WTC11 (cell line): ENCODE measurements at regions not wholly inside any gene's neighbourhood (a gene's known extent, or its start where the extent isn't known, plus 50 kb on each side); places are given as distances from the start of the nearest gene placed in this dataset.

Experiments used
- ATAC-seq: fragments of 200-7000 bp; cut with Tn5 transposase; 2 replicates; pipeline ENCODE4 v1.10.0; 2021; ENCODE audit warnings: mild to moderate bottlenecking, moderate library complexity
- CTCF ChIA-PET: fragments of 300-600 bp; sonication (Branson Sonifier 250); formaldehyde crosslinking; loops from one replicate; lab custom pipeline; 2021; ENCODE audit warnings: antibody characterized with exemption; lab: Charles Lee
- POLR2A ChIA-PET: fragments of 350-600 bp; sonication (Branson Sonifier 250); formaldehyde crosslinking; loops from one replicate; lab custom pipeline; 2021; ENCODE audit warnings: antibody characterized with exemption; lab: Charles Lee
- DNase-seq: peaks from one replicate; pipeline ENCODE4 v3.0.0; 2021; ENCODE audit warnings: low spot score
- H3K27ac Mint-ChIP-seq: 2 replicates; pipeline ENCODE4 v1.8.0; 2021; ENCODE audit warnings: mixed read lengths
- H3K27me3 Mint-ChIP-seq: 2 replicates; pipeline ENCODE4 v1.8.0; 2021; ENCODE audit warnings: low read depth, mild to moderate bottlenecking, moderate library complexity, mixed read lengths
- H3K36me3 Mint-ChIP-seq: 2 replicates; pipeline ENCODE4 v1.8.0; 2021; ENCODE audit warnings: mixed read lengths
- H3K4me1 Mint-ChIP-seq: 2 replicates; pipeline ENCODE4 v1.8.0; 2022; ENCODE audit warnings: mixed read lengths
- H3K4me3 Mint-ChIP-seq: 2 replicates; pipeline ENCODE4 v1.8.0; 2021; ENCODE audit warnings: mild to moderate bottlenecking, moderate library complexity, mixed read lengths
- H3K9me3 Mint-ChIP-seq: 2 replicates; pipeline ENCODE4 v1.8.0; 2021; ENCODE audit warnings: mixed read lengths
- ATF1 ChIP-seq: sonication (generic); formaldehyde crosslinking; IDR thresholded peaks from 2 replicates; pipeline ENCODE4 v1.8.1; 2023; ENCODE audit warnings: mild to moderate bottlenecking, moderate library complexity, missing genetic modification reagents
- CREM ChIP-seq: sonication (generic); formaldehyde crosslinking; IDR thresholded peaks from 2 replicates; pipeline ENCODE4 v1.8.1; 2022; ENCODE audit warnings: mild to moderate bottlenecking, missing genetic modification reagents, moderate library complexity
- FOXK1 ChIP-seq: sonication (generic); formaldehyde crosslinking; IDR thresholded peaks from 2 replicates; pipeline ENCODE4 v1.8.0; 2022; ENCODE audit warnings: mild to moderate bottlenecking, moderate library complexity, missing genetic modification reagents
- FOXP1 ChIP-seq: sonication (generic); formaldehyde crosslinking; IDR thresholded peaks from 2 replicates; pipeline ENCODE4 v1.8.0; 2022; ENCODE audit warnings: missing genetic modification reagents, mild to moderate bottlenecking, moderate library complexity, borderline replicate concordance
- GTF2I ChIP-seq: fragments of 250-450 bp; sonication (Bioruptor Pico); conservative IDR thresholded peaks from 2 replicates; pipeline ENCODE4 v1.4.0; 2021; ENCODE audit warnings: mild to moderate bottlenecking
- IRF2 ChIP-seq: sonication (generic); formaldehyde crosslinking; IDR thresholded peaks from 2 replicates; pipeline ENCODE4 v1.8.0; 2022; ENCODE audit warnings: low read depth, missing genetic modification reagents, borderline replicate concordance
- MXD4 ChIP-seq: fragments of 250-450 bp; sonication (Bioruptor Pico); IDR thresholded peaks from 2 replicates; pipeline ENCODE4 v1.8.0; 2021; ENCODE audit warnings: mild to moderate bottlenecking, moderate library complexity, borderline replicate concordance
- NFE2L1 ChIP-seq: sonication (generic); formaldehyde crosslinking; IDR thresholded peaks from 2 replicates; pipeline ENCODE4 v1.8.1; 2023; ENCODE audit warnings: missing genetic modification reagents
- NR3C1 ChIP-seq: sonication (generic); formaldehyde crosslinking; conservative IDR thresholded peaks from 2 replicates; pipeline ENCODE4 v1.8.1; 2023; ENCODE audit warnings: low read depth, mild to moderate bottlenecking, missing genetic modification reagents
- SMAD3 ChIP-seq: sonication (generic); formaldehyde crosslinking; IDR thresholded peaks from 2 replicates; pipeline ENCODE4 v1.8.0; 2022; ENCODE audit warnings: missing genetic modification reagents, mild to moderate bottlenecking, borderline replicate concordance
- SMAD4 ChIP-seq: sonication (generic); formaldehyde crosslinking; IDR thresholded peaks from 2 replicates; pipeline ENCODE4 v1.8.0; 2022; ENCODE audit warnings: mild to moderate bottlenecking, missing genetic modification reagents
- SOX15 ChIP-seq: fragments of 250-450 bp; sonication (Bioruptor Pico); IDR thresholded peaks from 2 replicates; pipeline ENCODE4 v1.9.0; 2021; ENCODE audit warnings: mild to moderate bottlenecking
- ZNF232 ChIP-seq: sonication (generic); formaldehyde crosslinking; IDR thresholded peaks from 2 replicates; pipeline ENCODE4 v1.8.0; 2022; ENCODE audit warnings: mild to moderate bottlenecking, missing genetic modification reagents
- ZNF416 ChIP-seq: fragments of 250-450 bp; sonication (Bioruptor Pico); IDR thresholded peaks from 2 replicates; pipeline ENCODE4 v1.9.0; 2021; ENCODE audit warnings: mild to moderate bottlenecking, inconsistent platforms
- TF ChIP-seq, protein P1 (sequence below): fragments of 250-450 bp; sonication (Bioruptor Pico); IDR thresholded peaks from 2 replicates; pipeline ENCODE4 v1.9.0; 2021; ENCODE audit warnings: mild to moderate bottlenecking
- TF ChIP-seq, protein P2 (sequence below): fragments of 200-600 bp; IDR thresholded peaks from 2 replicates; pipeline ENCODE4 v1.8.0; 2022; ENCODE audit warnings: antibody characterized with exemption
- TF ChIP-seq, protein P3 (sequence below): fragments of 250-450 bp; sonication (Bioruptor Pico); IDR thresholded peaks from 2 replicates; pipeline ENCODE4 v1.9.0; 2021; ENCODE audit warnings: mild to moderate bottlenecking
- TF ChIP-seq, protein P4 (sequence below): fragments of 250-450 bp; sonication (Bioruptor Pico); IDR thresholded peaks from 2 replicates; pipeline ENCODE4 v1.9.0; 2021; ENCODE audit warnings: moderate library complexity, mild to moderate bottlenecking, inconsistent platforms, borderline replicate concordance
- TF ChIP-seq, protein P5 (sequence below): sonication (generic); formaldehyde crosslinking; IDR thresholded peaks from 2 replicates; pipeline ENCODE4 v1.8.0; 2023; ENCODE audit warnings: missing genetic modification reagents
- TF ChIP-seq, protein P6 (sequence below): sonication (generic); formaldehyde crosslinking; IDR thresholded peaks from 2 replicates; pipeline ENCODE4 v1.8.0; 2022; ENCODE audit warnings: missing genetic modification reagents

DNA sequence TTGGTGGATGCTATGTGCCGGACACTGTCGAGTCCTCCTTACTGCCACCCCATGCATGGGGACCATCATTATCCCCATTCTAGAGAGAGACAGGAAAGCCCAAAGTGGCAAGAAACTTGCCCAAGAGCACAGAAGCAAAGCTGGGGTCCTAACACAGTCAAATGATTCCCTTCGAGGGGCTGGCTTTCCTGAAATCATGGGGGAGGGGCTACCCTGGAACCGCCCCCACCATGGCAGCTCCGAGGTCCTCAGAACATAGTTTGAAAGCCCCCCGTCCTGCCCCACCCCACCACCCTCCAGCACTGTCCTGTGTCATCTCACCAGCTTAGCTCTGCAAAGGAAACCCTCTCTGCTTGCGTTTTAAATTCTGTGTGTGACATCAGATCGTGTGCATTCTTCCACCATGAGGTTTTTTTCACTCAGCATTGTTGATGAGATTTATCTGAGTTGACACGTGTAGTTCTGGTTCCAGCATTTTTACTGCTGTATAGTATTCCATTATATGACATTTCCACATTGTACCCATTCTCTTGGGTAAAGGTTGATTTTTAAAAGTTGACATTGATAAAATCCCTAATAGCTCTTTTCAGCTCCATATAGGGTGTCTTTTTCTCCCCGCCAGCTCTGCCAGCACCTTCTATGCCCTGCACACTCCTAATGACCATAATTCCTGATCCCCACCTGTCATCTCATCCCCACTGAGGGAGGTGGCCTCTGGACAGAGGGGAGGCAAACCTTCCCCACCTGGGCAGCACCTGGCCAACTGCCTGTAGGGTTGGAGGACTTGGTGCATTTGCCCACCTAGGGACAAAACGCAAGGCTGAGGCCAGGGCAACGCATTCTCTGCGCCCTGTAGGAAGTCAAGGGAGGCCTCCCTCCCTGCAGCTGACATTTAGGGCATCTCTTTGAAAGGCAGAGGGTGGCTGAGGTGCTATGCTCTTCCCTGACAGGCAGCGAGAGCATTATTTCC, 100.2 kb upstream of the GPR26 start:
- no peak overlapping the region for H3K4me3 Mint-ChIP-seq
- POLR2A ChIA-PET: no interaction called here
- DNase-seq: no peak
- no peaks in the 10 kb centered on the region for H3K36me3 Mint-ChIP-seq
- H3K4me1 Mint-ChIP-seq: peaks cover 3% of the 10 kb centered on the region; the same call in 1 of the 2 replicates
- peaks cover 5% of the 10 kb centered on the region for H3K27me3 Mint-ChIP-seq
- H3K9me3 Mint-ChIP-seq: peaks cover 5% of the 10 kb centered on the region; the same call in 1 of the 2 replicates
- TF ChIP-seq SMAD4 (no peak), FOXP1 (CRISPR knock-in tag) (no peak), SMAD3 (no peak), ATF1 (CRISPR knock-in tag) (no peak), ZNF232 (CRISPR knock-in tag) (no peak), MXD4 (no peak), CREM (CRISPR knock-in tag) (no peak), SOX15 (CRISPR knock-in tag) (no peak), NFE2L1 (CRISPR knock-in tag) (no peak), FOXK1 (CRISPR knock-in tag) (no peak), NR3C1 (CRISPR knock-in tag) (no peak), IRF2 (CRISPR knock-in tag) (no peak), GTF2I (CRISPR knock-in tag) (no peak), ZNF416 (CRISPR knock-in tag) (no peak)
- TF ChIP-seq, protein P1, sequence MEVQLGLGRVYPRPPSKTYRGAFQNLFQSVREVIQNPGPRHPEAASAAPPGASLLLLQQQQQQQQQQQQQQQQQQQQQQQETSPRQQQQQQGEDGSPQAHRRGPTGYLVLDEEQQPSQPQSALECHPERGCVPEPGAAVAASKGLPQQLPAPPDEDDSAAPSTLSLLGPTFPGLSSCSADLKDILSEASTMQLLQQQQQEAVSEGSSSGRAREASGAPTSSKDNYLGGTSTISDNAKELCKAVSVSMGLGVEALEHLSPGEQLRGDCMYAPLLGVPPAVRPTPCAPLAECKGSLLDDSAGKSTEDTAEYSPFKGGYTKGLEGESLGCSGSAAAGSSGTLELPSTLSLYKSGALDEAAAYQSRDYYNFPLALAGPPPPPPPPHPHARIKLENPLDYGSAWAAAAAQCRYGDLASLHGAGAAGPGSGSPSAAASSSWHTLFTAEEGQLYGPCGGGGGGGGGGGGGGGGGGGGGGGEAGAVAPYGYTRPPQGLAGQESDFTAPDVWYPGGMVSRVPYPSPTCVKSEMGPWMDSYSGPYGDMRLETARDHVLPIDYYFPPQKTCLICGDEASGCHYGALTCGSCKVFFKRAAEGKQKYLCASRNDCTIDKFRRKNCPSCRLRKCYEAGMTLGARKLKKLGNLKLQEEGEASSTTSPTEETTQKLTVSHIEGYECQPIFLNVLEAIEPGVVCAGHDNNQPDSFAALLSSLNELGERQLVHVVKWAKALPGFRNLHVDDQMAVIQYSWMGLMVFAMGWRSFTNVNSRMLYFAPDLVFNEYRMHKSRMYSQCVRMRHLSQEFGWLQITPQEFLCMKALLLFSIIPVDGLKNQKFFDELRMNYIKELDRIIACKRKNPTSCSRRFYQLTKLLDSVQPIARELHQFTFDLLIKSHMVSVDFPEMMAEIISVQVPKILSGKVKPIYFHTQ (CRISPR knock-in tag): no peak
- TF ChIP-seq, protein P2, sequence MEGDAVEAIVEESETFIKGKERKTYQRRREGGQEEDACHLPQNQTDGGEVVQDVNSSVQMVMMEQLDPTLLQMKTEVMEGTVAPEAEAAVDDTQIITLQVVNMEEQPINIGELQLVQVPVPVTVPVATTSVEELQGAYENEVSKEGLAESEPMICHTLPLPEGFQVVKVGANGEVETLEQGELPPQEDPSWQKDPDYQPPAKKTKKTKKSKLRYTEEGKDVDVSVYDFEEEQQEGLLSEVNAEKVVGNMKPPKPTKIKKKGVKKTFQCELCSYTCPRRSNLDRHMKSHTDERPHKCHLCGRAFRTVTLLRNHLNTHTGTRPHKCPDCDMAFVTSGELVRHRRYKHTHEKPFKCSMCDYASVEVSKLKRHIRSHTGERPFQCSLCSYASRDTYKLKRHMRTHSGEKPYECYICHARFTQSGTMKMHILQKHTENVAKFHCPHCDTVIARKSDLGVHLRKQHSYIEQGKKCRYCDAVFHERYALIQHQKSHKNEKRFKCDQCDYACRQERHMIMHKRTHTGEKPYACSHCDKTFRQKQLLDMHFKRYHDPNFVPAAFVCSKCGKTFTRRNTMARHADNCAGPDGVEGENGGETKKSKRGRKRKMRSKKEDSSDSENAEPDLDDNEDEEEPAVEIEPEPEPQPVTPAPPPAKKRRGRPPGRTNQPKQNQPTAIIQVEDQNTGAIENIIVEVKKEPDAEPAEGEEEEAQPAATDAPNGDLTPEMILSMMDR: no peak
- TF ChIP-seq, protein P3, sequence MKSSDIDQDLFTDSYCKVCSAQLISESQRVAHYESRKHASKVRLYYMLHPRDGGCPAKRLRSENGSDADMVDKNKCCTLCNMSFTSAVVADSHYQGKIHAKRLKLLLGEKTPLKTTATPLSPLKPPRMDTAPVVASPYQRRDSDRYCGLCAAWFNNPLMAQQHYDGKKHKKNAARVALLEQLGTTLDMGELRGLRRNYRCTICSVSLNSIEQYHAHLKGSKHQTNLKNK (CRISPR knock-in tag): no peak
- TF ChIP-seq, protein P4, sequence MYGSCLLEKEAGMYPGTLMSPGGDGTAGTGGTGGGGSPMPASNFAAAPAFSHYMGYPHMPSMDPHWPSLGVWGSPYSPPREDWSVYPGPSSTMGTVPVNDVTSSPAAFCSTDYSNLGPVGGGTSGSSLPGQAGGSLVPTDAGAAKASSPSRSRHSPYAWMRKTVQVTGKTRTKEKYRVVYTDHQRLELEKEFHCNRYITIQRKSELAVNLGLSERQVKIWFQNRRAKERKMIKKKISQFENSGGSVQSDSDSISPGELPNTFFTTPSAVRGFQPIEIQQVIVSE (CRISPR knock-in tag): no peak
- TF ChIP-seq, protein P5, sequence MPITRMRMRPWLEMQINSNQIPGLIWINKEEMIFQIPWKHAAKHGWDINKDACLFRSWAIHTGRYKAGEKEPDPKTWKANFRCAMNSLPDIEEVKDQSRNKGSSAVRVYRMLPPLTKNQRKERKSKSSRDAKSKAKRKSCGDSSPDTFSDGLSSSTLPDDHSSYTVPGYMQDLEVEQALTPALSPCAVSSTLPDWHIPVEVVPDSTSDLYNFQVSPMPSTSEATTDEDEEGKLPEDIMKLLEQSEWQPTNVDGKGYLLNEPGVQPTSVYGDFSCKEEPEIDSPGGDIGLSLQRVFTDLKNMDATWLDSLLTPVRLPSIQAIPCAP: no peak
- TF ChIP-seq, protein P6, sequence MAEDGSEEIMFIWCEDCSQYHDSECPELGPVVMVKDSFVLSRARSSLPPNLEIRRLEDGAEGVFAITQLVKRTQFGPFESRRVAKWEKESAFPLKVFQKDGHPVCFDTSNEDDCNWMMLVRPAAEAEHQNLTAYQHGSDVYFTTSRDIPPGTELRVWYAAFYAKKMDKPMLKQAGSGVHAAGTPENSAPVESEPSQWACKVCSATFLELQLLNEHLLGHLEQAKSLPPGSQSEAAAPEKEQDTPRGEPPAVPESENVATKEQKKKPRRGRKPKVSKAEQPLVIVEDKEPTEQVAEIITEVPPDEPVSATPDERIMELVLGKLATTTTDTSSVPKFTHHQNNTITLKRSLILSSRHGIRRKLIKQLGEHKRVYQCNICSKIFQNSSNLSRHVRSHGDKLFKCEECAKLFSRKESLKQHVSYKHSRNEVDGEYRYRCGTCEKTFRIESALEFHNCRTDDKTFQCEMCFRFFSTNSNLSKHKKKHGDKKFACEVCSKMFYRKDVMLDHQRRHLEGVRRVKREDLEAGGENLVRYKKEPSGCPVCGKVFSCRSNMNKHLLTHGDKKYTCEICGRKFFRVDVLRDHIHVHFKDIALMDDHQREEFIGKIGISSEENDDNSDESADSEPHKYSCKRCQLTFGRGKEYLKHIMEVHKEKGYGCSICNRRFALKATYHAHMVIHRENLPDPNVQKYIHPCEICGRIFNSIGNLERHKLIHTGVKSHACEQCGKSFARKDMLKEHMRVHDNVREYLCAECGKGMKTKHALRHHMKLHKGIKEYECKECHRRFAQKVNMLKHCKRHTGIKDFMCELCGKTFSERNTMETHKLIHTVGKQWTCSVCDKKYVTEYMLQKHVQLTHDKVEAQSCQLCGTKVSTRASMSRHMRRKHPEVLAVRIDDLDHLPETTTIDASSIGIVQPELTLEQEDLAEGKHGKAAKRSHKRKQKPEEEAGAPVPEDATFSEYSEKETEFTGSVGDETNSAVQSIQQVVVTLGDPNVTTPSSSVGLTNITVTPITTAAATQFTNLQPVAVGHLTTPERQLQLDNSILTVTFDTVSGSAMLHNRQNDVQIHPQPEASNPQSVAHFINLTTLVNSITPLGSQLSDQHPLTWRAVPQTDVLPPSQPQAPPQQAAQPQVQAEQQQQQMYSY (CRISPR knock-in tag): no peak
- TF ChIP-seq, all 79 proteins: peak for 0
- ATAC-seq: no peak
- no peak overlapping the region for H3K27ac Mint-ChIP-seq
- CTCF ChIA-PET: interaction anchor here (1.5 kb wide), 1 partner anchor 522 kb away, joined by 6 read pairs; no protein-coding TSS in a partner anchor
